SK-N-SH (cell line): ENCODE measurements at regions not wholly inside any gene's neighbourhood (a gene's known extent, or its start where the extent isn't known, plus 50 kb on each side); places are given as distances from the start of the nearest gene placed in this dataset.

ENCODE experiments used
- CTCF ChIA-PET: fragments of 300-600, 350-600 bp; formaldehyde crosslinking; extraction: SDS; loops from one replicate; lab custom pipeline; 2021; lab: Yijun Ruan, JAX
- POLR2A ChIA-PET: fragments of 350-600 bp; sonication (Branson Sonifier 250); formaldehyde crosslinking; extraction: SDS; loops from one replicate; lab custom pipeline; 2020; ENCODE audit warnings: antibody characterized with exemption, inconsistent platforms; lab: Yijun Ruan, JAX
- DNase-seq: peaks from one replicate; pipeline ENCODE4 v3.0.0; 2012
- H2AFZ ChIP-seq: fragments of 200-600 bp; sonication (generic); 2 replicates; pipeline ENCODE4 v1.8.1; 2016; ENCODE audit warnings: antibody characterized with exemption, mild to moderate bottlenecking, low read depth
- H3F3A ChIP-seq: fragments of 200-600 bp; sonication (generic); replicated peaks from 2 replicates; pipeline ENCODE3; 2016; ENCODE audit warnings: antibody characterized with exemption, mild to moderate bottlenecking; ENCODE audit not compliant: insufficient read depth
- H3K27ac ChIP-seq, 2 experiments: fragments of 200-500 bp in 1 of 2; fragments of 200-600 bp in 1 of 2; sonication (Bioruptor generic) in 1 of 2; sonication (generic), shearing (Covaris generic) in 1 of 2; 2 replicates each; pipeline versions ENCODE4 v1.5.1 to v1.6.1; 2014 to 2016; ENCODE audit warnings: low read depth in 2 of 2, inconsistent platforms in 1 of 2, low read length in 1 of 2, mild to moderate bottlenecking in 1 of 2, mixed read lengths in 1 of 2
- H3K27me3 ChIP-seq: fragments of 200-600 bp; sonication (generic), shearing (Covaris generic); 2 replicates; pipeline ENCODE4 v1.6.1; 2016; ENCODE audit warnings: mixed run types; ENCODE audit not compliant: insufficient read depth
- H3K36me3 ChIP-seq, 2 experiments: fragments of 200-500 bp in 1 of 2; fragments of 200-600 bp in 1 of 2; sonication (Bioruptor generic) in 1 of 2; sonication (generic) in 1 of 2; replicated peaks in 1 of 2; 2 replicates each; pipeline versions ENCODE3 to v1.5.1; 2014 to 2016; ENCODE audit warnings: low read length in 1 of 2, mild to moderate bottlenecking in 1 of 2; ENCODE audit not compliant: insufficient read depth in 2 of 2, control insufficient read depth in 1 of 2
- H3K4me1 ChIP-seq, 2 experiments: fragments of 200-500 bp in 1 of 2; fragments of 200-600 bp in 1 of 2; sonication (Bioruptor generic) in 1 of 2; sonication (generic), shearing (Covaris generic) in 1 of 2; 2 replicates each; pipeline versions ENCODE4 v1.5.1 to v1.6.1; 2014 to 2016; ENCODE audit warnings: low read depth in 1 of 2, low read length in 1 of 2, mixed run types in 1 of 2; ENCODE audit not compliant: insufficient read depth in 2 of 2, control insufficient read depth in 1 of 2
- H3K4me2 ChIP-seq: fragments of 200-600 bp; sonication (generic), shearing (Covaris generic); 2 replicates; pipeline ENCODE4 v1.6.1; 2017; ENCODE audit warnings: mixed run types
- H3K4me3 ChIP-seq, 2 experiments: fragments of 200-500 bp in 1 of 2; fragments of 200-600 bp in 1 of 2; sonication (Bioruptor generic) in 1 of 2; sonication (generic), shearing (Covaris generic) in 1 of 2; 2 replicates each; pipeline versions ENCODE4 v1.5.1 to v1.8.1; 2014 to 2016; ENCODE audit warnings: low read depth in 2 of 2, inconsistent platforms in 1 of 2, low read length in 1 of 2, mild to moderate bottlenecking in 1 of 2, mixed read lengths in 1 of 2, moderate library complexity in 1 of 2
- H3K79me2 ChIP-seq: fragments of 200-600 bp; sonication (generic); 2 replicates; pipeline ENCODE4 v1.8.1; 2017; ENCODE audit warnings: mild to moderate bottlenecking; ENCODE audit not compliant: insufficient read depth
- H3K9ac ChIP-seq: fragments of 200-600 bp; sonication (generic); 2 replicates; pipeline ENCODE4 v1.6.1; 2017; ENCODE audit warnings: mixed run types
- H3K9me2 ChIP-seq: fragments of 200-600 bp; sonication (generic); 2 replicates; pipeline ENCODE4 v1.6.1; 2017; ENCODE audit warnings: mixed run types
- H3K9me3 ChIP-seq: fragments of 200-600 bp; sonication (generic); 2 replicates; pipeline ENCODE4 v1.6.1; 2017; ENCODE audit warnings: mixed run types, mild to moderate bottlenecking, moderate library complexity
- H4K20me1 ChIP-seq: fragments of 200-600 bp; sonication (generic); 2 replicates; pipeline ENCODE4 v1.6.1; 2017; ENCODE audit warnings: mild to moderate bottlenecking, mixed run types; ENCODE audit not compliant: insufficient read depth
- ELF1 ChIP-seq: IDR thresholded peaks from 2 replicates; pipeline ENCODE4 v1.4.0; 2012
- EP300 ChIP-seq, 2 experiments: IDR thresholded peaks; 2 replicates each; pipeline versions ENCODE4 v1.4.0 to v1.6.1; 2012; ENCODE audit warnings: borderline replicate concordance in 1 of 2, low read depth in 1 of 2, low read length in 1 of 2
- FOSL2 ChIP-seq: IDR thresholded peaks from 2 replicates; pipeline ENCODE4 v1.4.0; 2012; ENCODE audit warnings: low read depth, mild to moderate bottlenecking, moderate library complexity, borderline replicate concordance
- GATA2 ChIP-seq: sonication (generic); formaldehyde crosslinking; IDR thresholded peaks from 2 replicates; pipeline ENCODE4 v1.5.0; 2020; ENCODE audit warnings: mild to moderate bottlenecking, missing genetic modification reagents
- JUND ChIP-seq: IDR thresholded peaks from 2 replicates; pipeline ENCODE4 v1.4.0; 2012
- MEF2A ChIP-seq: IDR thresholded peaks from 2 replicates; pipeline ENCODE4 v1.4.0; 2012; ENCODE audit warnings: low read depth, borderline replicate concordance
- MXI1 ChIP-seq: IDR thresholded peaks from 2 replicates; pipeline ENCODE4 v1.6.1; 2012; ENCODE audit warnings: mild to moderate bottlenecking, low read depth, low read length, improper control_type of control experiment
- NFIC ChIP-seq: IDR thresholded peaks from 2 replicates; pipeline ENCODE4 v1.4.0; 2012; ENCODE audit warnings: borderline replicate concordance
- NRF1 ChIP-seq: IDR thresholded peaks from 2 replicates; pipeline ENCODE4 v1.6.1; 2012; ENCODE audit warnings: low read depth, mild to moderate bottlenecking, low read length
- PBX3 ChIP-seq: IDR thresholded peaks from 2 replicates; pipeline ENCODE4; 2012
- POLR2AphosphoS5 ChIP-seq: IDR thresholded peaks from 2 replicates; pipeline ENCODE4 v1.6.1; 2012; ENCODE audit warnings: low read depth, low read length
- RCOR1 ChIP-seq: fragments of 150-350 bp; IDR thresholded peaks from 2 replicates; pipeline ENCODE4 v1.6.1; 2017; ENCODE audit warnings: antibody characterized with exemption, low read length
- REST ChIP-seq: IDR thresholded peaks from 2 replicates; pipeline ENCODE4 v1.6.1; 2012; ENCODE audit warnings: mild to moderate bottlenecking, low read depth, low read length, moderate library complexity
- TCF12 ChIP-seq: IDR thresholded peaks from 2 replicates; pipeline ENCODE4 v1.4.0; 2012
- TEAD4 ChIP-seq: IDR thresholded peaks from 2 replicates; pipeline ENCODE4 v1.4.0; 2012; ENCODE audit warnings: mild to moderate bottlenecking, borderline replicate concordance; ENCODE audit not compliant: insufficient read depth
- USF2 ChIP-seq: fragments of 150-350 bp; IDR thresholded peaks from 2 replicates; pipeline ENCODE4 v1.6.1; 2017; ENCODE audit warnings: antibody characterized with exemption, low read length, low read depth, borderline replicate concordance
- YY1 ChIP-seq: IDR thresholded peaks from 2 replicates; pipeline ENCODE4 v1.4.0; 2012; ENCODE audit warnings: low read depth, mild to moderate bottlenecking
- WGBS: methylation state at CpG from one replicate; pipeline ENCODE4 v1.1.6; 2017; ENCODE audit warnings: low lambda C conversion rate; 5-methylcytosine and 5-hydroxymethylcytosine counted together
- TF ChIP-seq, protein P1 (sequence below): fragments of 150-350 bp; IDR thresholded peaks from 2 replicates; pipeline ENCODE4 v1.6.1; 2016; ENCODE audit warnings: mild to moderate bottlenecking, low read depth, low read length

DNA sequence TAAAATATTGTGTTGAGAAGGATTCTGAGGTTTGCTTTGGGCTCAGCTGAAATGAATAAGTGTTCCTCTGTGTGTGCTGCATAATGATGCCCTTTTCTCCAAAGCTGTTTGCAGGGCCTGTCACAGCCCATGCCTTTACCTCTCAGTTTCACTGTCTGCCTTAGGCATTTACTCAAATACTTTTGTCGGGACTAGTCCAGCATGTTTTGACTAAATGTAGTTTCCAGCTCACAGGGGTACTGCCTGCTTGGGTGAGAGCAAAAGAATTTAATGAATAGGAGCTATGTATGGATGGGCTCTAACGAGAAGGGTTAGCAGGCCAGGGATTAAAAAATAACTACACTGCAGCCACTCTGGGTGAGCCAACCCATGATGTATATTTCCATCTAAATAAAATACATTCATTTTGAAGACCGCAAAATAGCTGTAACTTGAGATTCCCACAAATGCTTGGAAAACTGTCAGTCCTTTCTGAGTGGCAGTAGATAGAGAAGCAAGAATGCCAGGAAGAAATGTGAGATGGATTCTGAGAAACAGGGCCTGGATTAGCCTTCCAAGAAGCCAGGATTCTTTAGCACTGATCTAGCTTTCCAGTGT is 549.2 kb upstream of the TBL1XR1 start:
- H3K36me3 ChIP-seq: no peaks in the 10 kb centered on the region
- H3K9ac ChIP-seq: no peak overlapping the region
- no peak for DNase-seq
- H3K4me1 ChIP-seq: peaks cover 0 to 5% of the 10 kb centered on the region in 2 experiments; a peak in 2 of 4 replicates
- POLR2A ChIA-PET: no interaction called here
- peak overlapping the region; percentile 27; the same call in 1 of the 2 replicates for H2AFZ ChIP-seq
- CTCF ChIA-PET: interaction anchor here (0.9 kb wide), 1 partner anchor 639 kb away, joined by 3 read pairs; no protein-coding TSS in a partner anchor
- no peaks in the 10 kb centered on the region for H3K79me2 ChIP-seq
- peaks cover 6% of the 10 kb centered on the region for H3F3A ChIP-seq
- TF ChIP-seq EP300 (IDR thresholded peaks at IDR 0.05; ENCODE audit: borderline replicate concordance in 1 of 2, low read depth in 1 of 2, low read length in 1 of 2) (peak in 1 of 2 experiments; percentile 25; a peak in 1 of 4 replicates), RCOR1 (no peak), REST (no peak), MEF2A (no peak), POLR2AphosphoS5 (no peak), YY1 (no peak), MXI1 (no peak), ELF1 (no peak), NRF1 (no peak), TEAD4 (0 out of 2 replicates have a peak, but pooled peaks have one; percentile 19), USF2 (no peak), TCF12 (peak; percentile 50; the same call in 1 of the 2 replicates), PBX3 (peak; percentile 87), JUND (no peak), GATA2 (CRISPR knock-in tag) (no peak), FOSL2 (no peak), NFIC (peak; percentile 19; the same call in 1 of the 2 replicates)
- TF ChIP-seq, protein P1, sequence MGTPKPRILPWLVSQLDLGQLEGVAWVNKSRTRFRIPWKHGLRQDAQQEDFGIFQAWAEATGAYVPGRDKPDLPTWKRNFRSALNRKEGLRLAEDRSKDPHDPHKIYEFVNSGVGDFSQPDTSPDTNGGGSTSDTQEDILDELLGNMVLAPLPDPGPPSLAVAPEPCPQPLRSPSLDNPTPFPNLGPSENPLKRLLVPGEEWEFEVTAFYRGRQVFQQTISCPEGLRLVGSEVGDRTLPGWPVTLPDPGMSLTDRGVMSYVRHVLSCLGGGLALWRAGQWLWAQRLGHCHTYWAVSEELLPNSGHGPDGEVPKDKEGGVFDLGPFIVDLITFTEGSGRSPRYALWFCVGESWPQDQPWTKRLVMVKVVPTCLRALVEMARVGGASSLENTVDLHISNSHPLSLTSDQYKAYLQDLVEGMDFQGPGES: no peak
- TF ChIP-seq, all 33 proteins: peak for 5
- H3K4me3 ChIP-seq: no peak overlapping the region
- H4K20me1 ChIP-seq: no peaks in the 10 kb centered on the region
- no peaks in the 10 kb centered on the region for H3K27me3 ChIP-seq
- 75% methylated on average over 3 of the region's 3 CpGs for WGBS
- H3K27ac ChIP-seq: peak overlapping the region in 1 of 2 experiments; percentile 56; a peak in 2 of 4 replicates
- H3K9me3 ChIP-seq: no peaks in the 10 kb centered on the region
- H3K9me2 ChIP-seq: no peaks in the 10 kb centered on the region
- no peak overlapping the region for H3K4me2 ChIP-seq
